Chondrocyte (in vitro differentiated cells): ENCODE measurements at regions not wholly inside any gene's neighbourhood (a gene's known extent, or its start where the extent isn't known, plus 50 kb on each side); places are given as distances from the start of the nearest gene placed in this dataset.

Source experiments
- DNase-seq: peaks from one replicate; pipeline ENCODE4 v3.0.0; 2021; ENCODE audit warnings: mixed read lengths, low spot score
- H3K27ac Mint-ChIP-seq: one replicate; pipeline ENCODE4 v1.8.0; 2021; ENCODE audit warnings: mild to moderate bottlenecking, moderate library complexity, mixed read lengths; ENCODE audit not compliant: unreplicated experiment
- H3K27me3 Mint-ChIP-seq: 2 replicates; pipeline ENCODE4 v1.8.0; 2021; ENCODE audit warnings: low read depth, mixed read lengths
- H3K36me3 Mint-ChIP-seq: 2 replicates; pipeline ENCODE4 v1.8.0; 2021; ENCODE audit warnings: low read depth, mixed read lengths
- H3K4me1 Mint-ChIP-seq: 2 replicates; pipeline ENCODE4 v1.8.0; 2021; ENCODE audit warnings: low read depth, mild to moderate bottlenecking, mixed read lengths
- H3K4me3 Mint-ChIP-seq: one replicate; pipeline ENCODE4 v1.8.0; 2021; ENCODE audit warnings: mild to moderate bottlenecking, moderate library complexity, mixed read lengths; ENCODE audit not compliant: unreplicated experiment
- H3K9me3 Mint-ChIP-seq: 2 replicates; pipeline ENCODE4 v1.8.0; 2021; ENCODE audit warnings: low read depth, mixed read lengths
- TF ChIP-seq, protein P1 (sequence below): fragments of 200-600 bp; sonication (generic); IDR thresholded peaks from 2 replicates; pipeline ENCODE4 v1.5.0; 2021; ENCODE audit warnings: antibody characterized with exemption, mild to moderate bottlenecking, moderate library complexity

DNA sequence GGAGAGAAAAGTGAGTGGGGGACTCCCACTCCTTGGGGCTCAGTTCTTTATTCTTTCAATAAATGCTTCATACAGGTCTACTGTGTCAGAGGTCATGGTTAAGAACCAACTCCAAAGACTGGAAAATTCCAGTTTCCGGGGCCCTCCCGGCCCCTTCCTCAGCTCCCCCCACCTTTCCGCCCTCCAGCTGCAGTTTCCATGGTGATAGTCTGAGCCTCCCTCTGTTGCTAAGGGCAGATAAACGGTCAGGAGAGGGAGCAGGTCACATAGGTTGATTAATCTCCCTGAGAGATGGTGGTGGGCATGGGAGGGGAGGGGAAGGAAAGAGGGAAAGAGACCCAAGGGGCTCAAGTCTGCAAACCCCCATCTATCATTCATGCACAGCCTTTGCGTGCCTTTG is 131.5 kb upstream of the USP29 start:
- H3K4me3 Mint-ChIP-seq = no peak overlapping the region
- TF ChIP-seq, protein P1, sequence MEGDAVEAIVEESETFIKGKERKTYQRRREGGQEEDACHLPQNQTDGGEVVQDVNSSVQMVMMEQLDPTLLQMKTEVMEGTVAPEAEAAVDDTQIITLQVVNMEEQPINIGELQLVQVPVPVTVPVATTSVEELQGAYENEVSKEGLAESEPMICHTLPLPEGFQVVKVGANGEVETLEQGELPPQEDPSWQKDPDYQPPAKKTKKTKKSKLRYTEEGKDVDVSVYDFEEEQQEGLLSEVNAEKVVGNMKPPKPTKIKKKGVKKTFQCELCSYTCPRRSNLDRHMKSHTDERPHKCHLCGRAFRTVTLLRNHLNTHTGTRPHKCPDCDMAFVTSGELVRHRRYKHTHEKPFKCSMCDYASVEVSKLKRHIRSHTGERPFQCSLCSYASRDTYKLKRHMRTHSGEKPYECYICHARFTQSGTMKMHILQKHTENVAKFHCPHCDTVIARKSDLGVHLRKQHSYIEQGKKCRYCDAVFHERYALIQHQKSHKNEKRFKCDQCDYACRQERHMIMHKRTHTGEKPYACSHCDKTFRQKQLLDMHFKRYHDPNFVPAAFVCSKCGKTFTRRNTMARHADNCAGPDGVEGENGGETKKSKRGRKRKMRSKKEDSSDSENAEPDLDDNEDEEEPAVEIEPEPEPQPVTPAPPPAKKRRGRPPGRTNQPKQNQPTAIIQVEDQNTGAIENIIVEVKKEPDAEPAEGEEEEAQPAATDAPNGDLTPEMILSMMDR = no peak
- DNase-seq = no peak
- H3K27ac Mint-ChIP-seq = no peak overlapping the region
- no peaks in the 10 kb centered on the region for H3K27me3 Mint-ChIP-seq
- no peaks in the 10 kb centered on the region for H3K4me1 Mint-ChIP-seq
- H3K36me3 Mint-ChIP-seq = peaks cover 4% of the 10 kb centered on the region
- peaks cover 62% of the 10 kb centered on the region for H3K9me3 Mint-ChIP-seq

- Mint-ChIP-seq H3K9me3 (peaks cover 61% of the 10 kb centered on the region), H3K36me3 (peaks cover 1% of the 10 kb centered on the region), H3K27me3 (no peaks in the 10 kb centered on the region), H3K4me1 (no peaks in the 10 kb centered on the region), H3K27ac (no peak overlapping the region), H3K4me3 (no peak overlapping the region)
- TF ChIP-seq, protein P1 = no peak
- DNase-seq = no peak
Measured at GRCh38 chr19:56991912-56992311, 127.9 kb upstream of the USP29 start.

DNA sequence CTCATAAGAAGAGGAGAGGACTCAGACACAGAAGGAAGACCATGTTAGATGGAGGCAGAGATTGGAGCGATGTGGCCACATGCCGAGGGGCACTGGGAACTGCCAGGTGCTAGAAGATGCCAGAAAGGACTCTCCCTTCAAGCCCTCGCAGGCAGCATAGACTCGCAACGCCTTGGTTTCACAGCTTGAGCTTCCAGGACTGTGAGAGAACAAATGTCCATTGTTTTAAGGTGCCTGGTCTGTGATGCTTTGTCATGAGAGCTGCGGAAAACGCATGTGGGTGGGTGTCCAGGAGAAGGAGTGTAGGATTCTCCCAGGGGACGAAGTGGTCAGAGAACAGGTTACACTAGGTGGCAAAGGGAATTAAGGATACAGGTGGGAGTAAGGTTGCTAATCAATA is 125.9 kb upstream of the USP29 start:
- no peak overlapping the region for H3K4me3 Mint-ChIP-seq
- H3K9me3 Mint-ChIP-seq = peaks cover 61% of the 10 kb centered on the region
- no peaks in the 10 kb centered on the region for H3K27me3 Mint-ChIP-seq
- TF ChIP-seq, protein P1 = no peak
- H3K4me1 Mint-ChIP-seq = no peaks in the 10 kb centered on the region
- DNase-seq = no peak
- peaks cover 1% of the 10 kb centered on the region for H3K36me3 Mint-ChIP-seq
- H3K27ac Mint-ChIP-seq = no peak overlapping the region

DNA sequence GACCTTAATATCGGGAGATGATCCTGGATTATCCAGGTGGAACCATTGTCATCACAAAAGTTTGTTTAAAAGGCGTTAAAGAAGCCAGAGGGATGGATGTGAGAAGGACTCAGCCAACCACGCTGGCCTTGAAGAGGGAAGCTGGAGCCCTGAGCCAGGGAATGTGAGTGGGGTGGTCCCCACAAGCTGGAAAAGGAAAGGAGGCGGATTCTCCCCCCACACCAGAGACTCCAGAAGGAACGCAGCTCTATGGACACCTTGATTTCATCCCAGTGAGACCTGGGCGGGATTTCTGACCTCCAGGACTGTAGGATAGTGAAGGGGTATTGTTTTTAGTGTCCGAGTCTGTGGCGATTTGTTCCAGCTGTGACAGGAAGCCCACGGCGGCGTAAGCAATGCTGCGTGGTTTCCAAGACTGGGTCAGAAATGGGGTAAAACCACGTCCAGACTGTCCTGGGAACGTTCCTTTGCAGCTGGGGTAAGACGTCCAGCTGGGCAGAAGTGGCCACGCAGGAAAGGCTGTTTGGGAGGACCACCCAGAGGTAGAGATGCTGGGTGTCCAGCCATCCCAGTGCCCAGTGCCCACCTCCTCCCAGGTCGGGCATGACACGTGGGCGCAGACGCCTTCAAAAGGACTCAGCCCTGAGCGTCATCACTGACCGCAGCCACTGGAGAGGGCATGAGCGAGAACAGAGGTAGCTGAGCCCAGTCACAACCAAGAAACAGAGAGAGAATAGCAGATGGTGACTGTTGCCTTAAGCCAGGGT is 125.4 kb upstream of the USP29 start:
- DNase-seq = no peak
- Mint-ChIP-seq H3K36me3 (peaks cover 1% of the 10 kb centered on the region), H3K4me1 (no peaks in the 10 kb centered on the region), H3K9me3 (peaks cover 58% of the 10 kb centered on the region), H3K4me3 (no peak overlapping the region), H3K27me3 (no peaks in the 10 kb centered on the region), H3K27ac (no peak overlapping the region)
- TF ChIP-seq, protein P1 = no peak

- no peak for DNase-seq
- peaks cover 53% of the 10 kb centered on the region for H3K9me3 Mint-ChIP-seq
- H3K4me3 Mint-ChIP-seq = no peak overlapping the region
- H3K27me3 Mint-ChIP-seq = no peaks in the 10 kb centered on the region
- TF ChIP-seq, protein P1 = no peak
- no peaks in the 10 kb centered on the region for H3K4me1 Mint-ChIP-seq
- H3K27ac Mint-ChIP-seq = no peak overlapping the region
- peaks cover 1% of the 10 kb centered on the region for H3K36me3 Mint-ChIP-seq
Measured at GRCh38 chr19:56995303-56995702, 124.5 kb upstream of the USP29 start.
